ENCODE measurements at regions not wholly inside any gene's neighbourhood (a gene's known extent, or its start where the extent isn't known, plus 50 kb on each side); places are given as distances from the start of the nearest gene placed in this dataset.

- H3K4me3 ChIP-seq (ENCODE audit: low read depth, low read length) = no peak overlapping the region
- no peak for DNase-seq (ENCODE audit: low read depth)
Observed at GRCh38 chr13:43981512-43982301, 102.0 kb downstream of the LACC1 start.

GRCh38 chr13:43983373-43983772 lies 103.7 kb downstream of the LACC1 start:
- no peak overlapping the region for H3K4me3 ChIP-seq (ENCODE audit: low read depth, low read length)
- no peak for DNase-seq (ENCODE audit: low read depth)

GRCh38 chr13:43984292-43984691 lies 104.6 kb downstream of the LACC1 start:
- no peak for DNase-seq (ENCODE audit: low read depth)

GRCh38 chr13:43985422-43986072 lies 105.8 kb downstream of the LACC1 start:
- no peak for DNase-seq (ENCODE audit: low read depth)

More at GRCh38 chr13:43984292-43984691, 104.6 kb downstream of the LACC1 start:
- H3K4me3 ChIP-seq (ENCODE audit: low read depth, low read length) = no peak overlapping the region

GRCh38 chr13:43986421-43986981 lies 106.8 kb downstream of the LACC1 start:
- no peak overlapping the region for H3K4me3 ChIP-seq (ENCODE audit: low read depth, low read length)
- DNase-seq (ENCODE audit: low read depth) = no peak

More at GRCh38 chr13:43985422-43986072, 105.8 kb downstream of the LACC1 start:
- H3K4me3 ChIP-seq (ENCODE audit: low read depth, low read length) = no peak overlapping the region

GRCh38 chr13:43988302-43988701 lies 108.6 kb downstream of the LACC1 start:
- no peak overlapping the region for H3K4me3 ChIP-seq (ENCODE audit: low read depth, low read length)

GRCh38 chr13:43990021-43990420 lies 110.3 kb downstream of the LACC1 start:
- no peak overlapping the region for H3K4me3 ChIP-seq (ENCODE audit: low read depth, low read length)
- DNase-seq (ENCODE audit: low read depth) = no peak

More at GRCh38 chr13:43988302-43988701, 108.6 kb downstream of the LACC1 start:
- no peak for DNase-seq (ENCODE audit: low read depth)

GRCh38 chr13:43990829-43991228 lies 111.1 kb downstream of the LACC1 start:
- no peak for DNase-seq (ENCODE audit: low read depth)
- H3K4me3 ChIP-seq (ENCODE audit: low read depth, low read length) = no peak overlapping the region

- no peak overlapping the region for H3K4me3 ChIP-seq (ENCODE audit: low read depth, low read length)
- no peak for DNase-seq (ENCODE audit: low read depth)
Observed at GRCh38 chr13:43991773-43992201, 112.1 kb downstream of the LACC1 start.

GRCh38 chr13:43992211-43992610 lies 112.5 kb downstream of the LACC1 start:
- DNase-seq (ENCODE audit: low read depth) = no peak
- H3K4me3 ChIP-seq (ENCODE audit: low read depth, low read length) = no peak overlapping the region

GRCh38 chr13:43994999-43995859 lies 115.5 kb downstream of the LACC1 start:
- H3K4me3 ChIP-seq (ENCODE audit: low read depth, low read length) = no peak overlapping the region
- DNase-seq (ENCODE audit: low read depth) = no peak

GRCh38 chr13:43996221-43996620 lies 116.5 kb downstream of the LACC1 start:
- no peak overlapping the region for H3K4me3 ChIP-seq (ENCODE audit: low read depth, low read length)
- no peak for DNase-seq (ENCODE audit: low read depth)

GRCh38 chr13:44003481-44003880 lies 123.8 kb downstream of the LACC1 start:
- no peak overlapping the region for H3K4me3 ChIP-seq (ENCODE audit: low read depth, low read length)
- DNase-seq (ENCODE audit: low read depth) = no peak

- DNase-seq (ENCODE audit: low read depth) = peak; percentile 44
- H3K4me3 ChIP-seq (ENCODE audit: low read depth, low read length) = no peak overlapping the region
Observed at GRCh38 chr13:44004878-44005277, 125.2 kb downstream of the LACC1 start.

GRCh38 chr13:44007451-44007850 lies 127.7 kb downstream of the LACC1 start:
- DNase-seq (ENCODE audit: low read depth) = no peak
- no peak overlapping the region for H3K4me3 ChIP-seq (ENCODE audit: low read depth, low read length)

- no peak overlapping the region for H3K4me3 ChIP-seq (ENCODE audit: low read depth, low read length)
- no peak for DNase-seq (ENCODE audit: low read depth)
Observed at GRCh38 chr13:44011036-44011435, 131.3 kb downstream of the LACC1 start.

- no peak for DNase-seq (ENCODE audit: low read depth)
- H3K4me3 ChIP-seq (ENCODE audit: low read depth, low read length) = no peak overlapping the region
Observed at GRCh38 chr13:44012910-44013757, 133.4 kb downstream of the LACC1 start.

GRCh38 chr13:44013758-44014291 lies 134.1 kb downstream of the LACC1 start:
- DNase-seq (ENCODE audit: low read depth) = peak; percentile 42
- H3K4me3 ChIP-seq (ENCODE audit: low read depth, low read length) = no peak overlapping the region

All from skeletal muscle cell (primary cell).